HepG2 (cell line): ENCODE measurements at regions not wholly inside any gene's neighbourhood (a gene's known extent, or its start where the extent isn't known, plus 50 kb on each side); places are given as distances from the start of the nearest gene placed in this dataset.

ENCODE experiments used
- ATAC-seq: fragments of 200-7000 bp; cut with Tn5 transposase; 3 replicates; pipeline ENCODE4 v1.9.1; 2020; ENCODE audit warnings: mild to moderate bottlenecking, moderate library complexity
- BruUV-seq: library from RNA; stranded (reverse); fragments of 400-500 nt; replicated peaks from 2 replicates; lab custom pipeline; 2021; lab: Mats Ljungman, UMichigan
- CTCF ChIA-PET: fragments of 300-600 bp; formaldehyde crosslinking; extraction: SDS; loops from one replicate; lab custom pipeline; 2021; ENCODE audit warnings: low total read pairs, inconsistent platforms, low intra/inter-chr PET ratio; lab: Yijun Ruan, JAX
- POLR2A ChIA-PET: fragments of 350-600 bp; sonication (Branson Sonifier 250); formaldehyde crosslinking; loops from one replicate; lab custom pipeline; 2020; ENCODE audit warnings: antibody characterized with exemption, inconsistent platforms; lab: Yijun Ruan, JAX
- DNase-seq: peaks from one replicate; pipeline ENCODE4 v3.0.0-alpha.2; 2015; ENCODE audit warnings: low spot score
- FAIRE-seq: peaks from 3 replicates; lab custom pipeline; 2011; peaks lifted over from hg19 to GRCh38; lab: Jason Lieb, UNC
- H2AFZ ChIP-seq: one replicate; pipeline ENCODE4 v1.6.1; 2011; ENCODE audit warnings: low read length, inconsistent platforms
- H3K27ac ChIP-seq: fragments of 300-600 bp; 3 replicates; pipeline ENCODE4 v1.8.0; 2011; ENCODE audit warnings: mixed run types, mild to moderate bottlenecking, mixed read lengths, low read length, inconsistent platforms; ENCODE audit not compliant: insufficient read depth; ENCODE audit errors: extremely low read length
- H3K27me3 ChIP-seq, 2 experiments: fragments of 200-600 bp in 1 of 2; 2 replicates in 1 of 2; 3 replicates in 1 of 2; pipeline versions ENCODE4 v1.6.0 to v1.8.0; 2011; ENCODE audit warnings: low read length in 2 of 2, mild to moderate bottlenecking in 2 of 2, moderate library complexity in 2 of 2, inconsistent platforms in 1 of 2; ENCODE audit not compliant: insufficient read depth in 2 of 2, control insufficient read depth in 1 of 2
- H3K36me3 ChIP-seq, 2 experiments: fragments of 200-600 bp in 1 of 2; replicated peaks in 1 of 2; 2 replicates in 1 of 2; 3 replicates in 1 of 2; pipeline versions ENCODE4 v1.5.1 to v1.8.0; 2011; ENCODE audit warnings: low read length in 2 of 2, inconsistent platforms in 1 of 2; ENCODE audit not compliant: insufficient read depth in 2 of 2, control insufficient read depth in 1 of 2
- H3K4me1 ChIP-seq: 2 replicates; pipeline ENCODE4 v1.5.1; 2012; ENCODE audit warnings: low read length, inconsistent platforms; ENCODE audit not compliant: insufficient read depth
- H3K4me2 ChIP-seq: 2 replicates; pipeline ENCODE4 v1.6.0; 2011; ENCODE audit warnings: low read depth, low read length, inconsistent platforms
- H3K4me3 ChIP-seq, 3 experiments: fragments of 200-600 bp in 1 of 3; sonication (generic), shearing (Covaris generic) in 1 of 3; replicated peaks in 1 of 3; 2 replicates each; pipeline ENCODE4 v1.5.1; 2011 to 2016; ENCODE audit warnings: low read length in 3 of 3, inconsistent platforms in 2 of 3, low read depth in 2 of 3, mild to moderate bottlenecking in 2 of 3, control low read depth in 1 of 3, mixed read lengths in 1 of 3; ENCODE audit not compliant: insufficient read depth in 1 of 3
- H3K79me2 ChIP-seq: one replicate; pipeline ENCODE4 v1.6.1; 2011; ENCODE audit warnings: low read length, inconsistent platforms; ENCODE audit not compliant: insufficient read depth
- H3K9ac ChIP-seq: 2 replicates; pipeline ENCODE4 v1.6.0; 2011; ENCODE audit warnings: mild to moderate bottlenecking, low read depth, low read length, inconsistent platforms; ENCODE audit not compliant: insufficient read depth
- H3K9me3 ChIP-seq: 2 replicates; pipeline ENCODE4 v1.5.1; 2012; ENCODE audit warnings: mild to moderate bottlenecking, low read length
- H4K20me1 ChIP-seq: 2 replicates; pipeline ENCODE4 v1.6.0; 2011; ENCODE audit warnings: inconsistent platforms, mild to moderate bottlenecking, low read length, moderate library complexity; ENCODE audit not compliant: insufficient read depth
- ATF5 ChIP-seq: sonication (generic); formaldehyde crosslinking; IDR thresholded peaks from 2 replicates; pipeline ENCODE4 v1.4.0; 2020; ENCODE audit warnings: mild to moderate bottlenecking, low read depth, missing genetic modification reagents
- HMG20A ChIP-seq: IDR thresholded peaks from 2 replicates; pipeline ENCODE4 v1.6.1; 2016; ENCODE audit warnings: borderline replicate concordance
- ZHX2 ChIP-seq, 2 experiments: sonication (generic) in 1 of 2; formaldehyde crosslinking in 1 of 2; IDR thresholded peaks; 2 replicates each; pipeline versions ENCODE4 v1.6.1 to v1.9.0; 2014 to 2022; ENCODE audit warnings: antibody characterized with exemption in 1 of 2, borderline replicate concordance in 1 of 2, inconsistent platforms in 1 of 2, low read depth in 1 of 2, missing genetic modification reagents in 1 of 2
- ZNF512 ChIP-seq: sonication (generic); formaldehyde crosslinking; IDR thresholded peaks from 2 replicates; pipeline ENCODE4 v1.4.0; 2020; ENCODE audit warnings: mild to moderate bottlenecking, missing genetic modification reagents
- WGBS: methylation state at CpG from one replicate; pipeline ENCODE4 v1.1.6; 2017; ENCODE audit warnings: low lambda C conversion rate; 5-methylcytosine and 5-hydroxymethylcytosine counted together
- in situ Hi-C: cut with HindIII; loops from 2 replicates; pipeline ENCODE4 v1.10.0; 2017; ENCODE audit warnings: low pct_unique_long_range_greater_than_20kb; ENCODE audit not compliant: extremely low pct_ligation_motif_present
- intact Hi-C: fragments of 100-400 bp; cut with micrococcal nuclease; formaldehyde crosslinking; loops from one replicate; pipeline ENCODE4 v1.10.0; 2022; ENCODE audit not compliant: unreplicated experiment

GRCh38 chrX:82695066-82695465 lies 813.0 kb upstream of the POU3F4 start:
- in situ Hi-C loops: no loop called here
- Histone ChIP-seq H3K27me3 (no peaks in the 10 kb centered on the region), H2AFZ (no peak overlapping the region), H3K4me2 (no peak overlapping the region), H4K20me1 (no peaks in the 10 kb centered on the region), H3K9me3 (peaks cover 28% of the 10 kb centered on the region), H3K9ac (no peak overlapping the region), H3K4me3 (no peak overlapping the region), H3K27ac (no peak overlapping the region), H3K36me3 (no peaks in the 10 kb centered on the region), H3K79me2 (no peaks in the 10 kb centered on the region), H3K4me1 (no peaks in the 10 kb centered on the region)
- BruUV-seq: no TSS peak
- CTCF ChIA-PET: no interaction called here
- TF ChIP-seq ATF5 (CRISPR knock-in tag): no peak
- TF ChIP-seq ZNF512 (CRISPR knock-in tag): no peak
- TF ChIP-seq ZHX2 (IDR thresholded peaks at IDR 0.05; ENCODE audit: low read depth): no peak
- no peak for TF ChIP-seq ZHX2 (CRISPR knock-in tag; IDR thresholded peaks at IDR 0.05; ENCODE audit: borderline replicate concordance)
- no peak for TF ChIP-seq HMG20A (CRISPR knock-in tag)
- POLR2A ChIA-PET: no interaction called here
- FAIRE-seq (no peak), DNase-seq (no peak), ATAC-seq (no peak)
- WGBS: 3% methylated on average over 2 of the region's 2 CpGs
- intact Hi-C loops: no loop called here
